K562 (cell line): ENCODE measurements at regions not wholly inside any gene's neighbourhood (a gene's known extent, or its start where the extent isn't known, plus 50 kb on each side); places are given as distances from the start of the nearest gene placed in this dataset.
"Not testable (repeated sequence)": the region's sequence is repeated elsewhere in the genome, so short reads cannot be mapped to it uniquely, and the experiment has no call there.

Experiments
- CTCF ChIP-seq, 3 experiments: IDR thresholded peaks in 2 of 3; conservative IDR thresholded peaks in 1 of 3; 2 replicates each; pipeline ENCODE4 v1.5.1; 2011 to 2012; ENCODE audit warnings: low read length in 3 of 3, mild to moderate bottlenecking in 3 of 3, control low read depth in 2 of 3, improper control_type of control experiment in 1 of 3, inconsistent platforms in 1 of 3, low read depth in 1 of 3, mixed read lengths in 1 of 3, moderate library complexity in 1 of 3; ENCODE audit not compliant: insufficient read depth in 2 of 3
- EHMT2 ChIP-seq: fragments of 450-650 bp; IDR thresholded peaks from 2 replicates; pipeline ENCODE4 v1.6.1; 2018; ENCODE audit warnings: antibody characterized with exemption
- MXI1 ChIP-seq: IDR thresholded peaks from 2 replicates; pipeline ENCODE4 v1.6.1; 2011; ENCODE audit warnings: low read depth, mild to moderate bottlenecking, improper control_type of control experiment, low read length
- ZBTB43 ChIP-seq: sonication (generic); formaldehyde crosslinking; IDR thresholded peaks from 2 replicates; pipeline ENCODE4 v1.8.0; 2023; ENCODE audit warnings: mild to moderate bottlenecking, missing genetic modification reagents

GRCh38 chr9:62882717-62883116 is 1692.9 kb downstream of the SPATA31A7 start:
- not testable (repeated sequence) for TF ChIP-seq CTCF (IDR thresholded peaks at IDR 0.05 in 2 of 3, conservative IDR thresholded peaks at IDR 0.05 in 1 of 3; ENCODE audit: insufficient read depth in 2 of 3, low read depth in 1 of 3, low read length in 3 of 3); ZBTB43 (CRISPR knock-in tag); EHMT2; MXI1
